Lower leg skin (tissue), 4 donors: ENCODE measurements at regions not wholly inside any gene's neighbourhood (a gene's known extent, or its start where the extent isn't known, plus 50 kb on each side); places are given as distances from the start of the nearest gene placed in this dataset.

ENCODE experiments used
- DNase-seq, 2 donors: peaks; one replicate each; pipeline ENCODE4 v3.0.0-alpha.2; 2019; ENCODE audit warnings: low spot score in 2 of 2
- H3K4me3 ChIP-seq: fragments of 200-600 bp; sonication (generic); 2 replicates; pipeline ENCODE4 v1.5.1; 2017; ENCODE audit warnings: mild to moderate bottlenecking, low read depth; ENCODE audit not compliant: poor library complexity, severe bottlenecking
- POLR2A ChIP-seq, 2 donors: fragments of 450-650 bp; IDR thresholded peaks; one replicate each; pipeline ENCODE4 v1.6.1; 2016 to 2017; ENCODE audit warnings: antibody characterized with exemption in 2 of 2, mild to moderate bottlenecking in 1 of 2, moderate library complexity in 1 of 2
- WGBS, 2 donors: methylation state at CpG; one replicate each; pipeline ENCODE4 v1.1.5; 2018; 5-methylcytosine and 5-hydroxymethylcytosine counted together
- intact Hi-C: fragments of 100-400 bp; cut with DNase I; formaldehyde crosslinking; loops from one replicate; pipeline ENCODE4 v1.15.0; 2023; ENCODE audit warnings: low total_unique reads
- TF ChIP-seq, protein P1 (sequence below), 3 donors: fragments of 450-650 bp; IDR thresholded peaks; one replicate each; pipeline ENCODE4 v1.5.1; 2016; ENCODE audit warnings: antibody characterized with exemption in 3 of 3, mild to moderate bottlenecking in 3 of 3, moderate library complexity in 2 of 3

DNA sequence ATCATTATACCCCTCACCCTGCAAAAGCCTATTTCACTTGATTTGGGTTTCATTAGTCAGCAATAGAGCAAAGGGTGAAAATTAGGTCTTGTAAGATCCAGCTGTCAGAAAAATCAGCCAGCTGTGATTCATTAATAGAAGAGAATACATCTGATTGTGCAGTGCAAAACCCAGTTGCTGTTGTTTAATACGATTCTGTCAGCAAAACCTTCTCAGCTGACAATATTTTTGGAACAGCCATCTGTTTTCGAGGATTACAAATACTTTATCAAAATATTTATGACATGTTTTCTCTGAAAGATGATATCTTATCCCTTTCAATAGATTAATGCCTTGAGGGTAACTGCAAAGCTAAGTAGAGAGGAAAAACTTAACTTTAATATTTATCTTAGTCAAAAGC lies 1354.0 kb upstream of the RAG2 start:
- DNase-seq, result no peak
- WGBS, 2 donors, result 12 to 20% methylated on average over 2 of the region's 2 CpGs
- intact Hi-C loops, result no loop called here

DNA sequence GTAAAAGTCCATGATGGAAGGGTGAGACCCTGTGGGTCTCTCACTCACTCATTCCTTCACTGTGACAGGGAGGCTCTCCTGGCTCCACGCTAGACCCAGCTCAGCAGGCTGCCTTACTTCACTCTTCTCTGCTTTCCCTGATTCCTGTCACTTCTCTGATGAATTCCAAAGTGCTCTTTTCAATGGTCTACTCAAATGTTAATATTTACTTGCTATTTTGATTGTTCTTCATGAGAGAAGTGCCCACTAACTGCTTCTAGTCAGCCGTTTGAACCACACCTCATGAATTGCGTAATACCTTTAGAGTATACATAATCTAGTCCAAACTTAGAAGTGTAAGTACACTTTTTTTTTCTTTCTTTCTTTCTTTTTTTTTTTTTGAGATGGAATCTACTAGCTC lies 1350.2 kb upstream of the RAG2 start:
- 70 to 79% methylated on average over 3 of the region's 3 CpGs for WGBS, 2 donors
- no peak overlapping the region for H3K4me3 ChIP-seq
- intact Hi-C loops, result no loop called here
- no peak for TF ChIP-seq POLR2A (IDR thresholded peaks at IDR 0.05)
- TF ChIP-seq, protein P1, sequence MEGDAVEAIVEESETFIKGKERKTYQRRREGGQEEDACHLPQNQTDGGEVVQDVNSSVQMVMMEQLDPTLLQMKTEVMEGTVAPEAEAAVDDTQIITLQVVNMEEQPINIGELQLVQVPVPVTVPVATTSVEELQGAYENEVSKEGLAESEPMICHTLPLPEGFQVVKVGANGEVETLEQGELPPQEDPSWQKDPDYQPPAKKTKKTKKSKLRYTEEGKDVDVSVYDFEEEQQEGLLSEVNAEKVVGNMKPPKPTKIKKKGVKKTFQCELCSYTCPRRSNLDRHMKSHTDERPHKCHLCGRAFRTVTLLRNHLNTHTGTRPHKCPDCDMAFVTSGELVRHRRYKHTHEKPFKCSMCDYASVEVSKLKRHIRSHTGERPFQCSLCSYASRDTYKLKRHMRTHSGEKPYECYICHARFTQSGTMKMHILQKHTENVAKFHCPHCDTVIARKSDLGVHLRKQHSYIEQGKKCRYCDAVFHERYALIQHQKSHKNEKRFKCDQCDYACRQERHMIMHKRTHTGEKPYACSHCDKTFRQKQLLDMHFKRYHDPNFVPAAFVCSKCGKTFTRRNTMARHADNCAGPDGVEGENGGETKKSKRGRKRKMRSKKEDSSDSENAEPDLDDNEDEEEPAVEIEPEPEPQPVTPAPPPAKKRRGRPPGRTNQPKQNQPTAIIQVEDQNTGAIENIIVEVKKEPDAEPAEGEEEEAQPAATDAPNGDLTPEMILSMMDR (IDR thresholded peaks at IDR 0.05), result no peak
- DNase-seq, result no peak

More for the DNA sequence above, 1354.0 kb upstream of the RAG2 start:
- H3K4me3 ChIP-seq, result no peak overlapping the region
- TF ChIP-seq POLR2A (IDR thresholded peaks at IDR 0.05), result no peak
- TF ChIP-seq, protein P1 (IDR thresholded peaks at IDR 0.05), result no peak

DNA sequence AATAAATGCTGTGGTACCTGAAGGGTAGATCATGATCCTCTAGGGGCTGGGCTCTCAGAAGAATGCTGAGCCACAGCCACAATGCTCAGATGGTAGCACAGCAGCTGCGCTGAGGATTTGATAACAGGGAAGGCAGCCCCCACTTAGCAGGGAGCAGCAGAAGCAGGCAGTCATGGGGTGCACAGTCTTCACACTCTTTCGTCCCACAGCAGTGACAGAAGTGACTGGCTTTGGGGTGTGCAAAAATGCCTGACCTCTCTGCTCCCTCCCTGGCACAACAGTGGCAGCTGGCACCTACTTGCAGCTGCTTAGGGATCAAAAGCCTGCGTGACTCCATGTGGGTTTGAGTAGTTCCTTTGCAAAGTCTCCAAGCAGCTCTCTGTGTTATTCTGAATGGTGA lies 1349.8 kb upstream of the RAG2 start:
- intact Hi-C loops, result no loop called here
- H3K4me3 ChIP-seq, result no peak overlapping the region
- WGBS, 2 donors, result 82% methylated on average over 2 to 3 of the region's 3 CpGs
- TF ChIP-seq, protein P1 (IDR thresholded peaks at IDR 0.05), result no peak
- TF ChIP-seq POLR2A (IDR thresholded peaks at IDR 0.05), result no peak
- DNase-seq, result no peak

DNA sequence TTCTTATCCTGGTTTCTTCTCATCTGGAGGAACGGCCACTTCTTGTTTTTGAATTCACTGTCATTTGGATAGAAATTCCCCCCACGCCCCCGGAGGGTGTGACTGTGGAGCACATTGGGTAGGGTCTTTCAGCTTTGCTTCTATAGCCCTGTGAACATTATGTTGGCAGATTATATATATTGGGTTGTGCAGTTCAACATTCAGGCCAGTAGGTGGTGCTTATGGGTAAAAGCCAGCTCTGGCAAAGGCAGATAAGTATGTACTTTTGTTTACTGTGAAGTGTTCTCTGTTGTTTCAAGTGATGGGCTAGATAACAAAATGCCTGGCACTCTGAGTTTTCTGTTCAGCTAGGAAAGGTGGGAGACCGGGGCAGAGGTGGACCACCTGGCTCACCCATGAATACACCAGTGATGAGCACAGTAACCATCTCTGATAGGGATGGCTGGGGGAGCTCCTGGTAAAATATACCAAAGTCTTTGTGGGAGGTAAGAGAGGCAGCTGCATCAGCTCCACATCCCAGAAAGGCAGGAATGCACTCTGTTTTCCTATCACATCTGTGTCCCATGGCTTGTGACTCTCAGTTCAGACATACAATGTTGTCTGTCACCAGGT lies 1348.2 kb upstream of the RAG2 start:
- intact Hi-C loops, result no loop called here
- no peak for DNase-seq
- TF ChIP-seq, protein P1 (IDR thresholded peaks at IDR 0.05), result no peak
- no peak for TF ChIP-seq POLR2A (IDR thresholded peaks at IDR 0.05)
- no peak overlapping the region for H3K4me3 ChIP-seq
- 69 to 76% methylated on average over 4 of the region's 4 CpGs for WGBS, 2 donors

DNA sequence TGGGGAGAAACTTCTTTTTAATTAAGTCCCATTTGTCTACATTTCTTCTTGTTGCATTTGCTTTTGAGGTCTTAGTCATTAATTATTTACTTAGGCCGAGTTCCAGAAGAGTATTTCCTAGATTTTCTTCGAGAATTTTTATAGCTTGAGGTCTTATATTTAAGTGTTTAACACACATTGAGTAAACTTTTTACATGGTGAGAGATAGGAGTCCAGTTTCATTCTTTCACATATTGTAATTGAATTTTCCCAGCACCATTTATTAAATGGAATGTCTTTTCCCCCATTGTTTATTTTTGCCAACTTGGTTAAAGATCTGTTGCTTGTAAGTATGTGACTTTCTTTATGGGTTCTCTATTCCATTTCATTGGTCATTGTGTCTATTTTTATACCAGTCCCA lies 1344.0 kb upstream of the RAG2 start:
- H3K4me3 ChIP-seq, result no peak overlapping the region
- TF ChIP-seq, protein P1 (IDR thresholded peaks at IDR 0.05), result no peak
- no peak for TF ChIP-seq POLR2A (IDR thresholded peaks at IDR 0.05)

DNA sequence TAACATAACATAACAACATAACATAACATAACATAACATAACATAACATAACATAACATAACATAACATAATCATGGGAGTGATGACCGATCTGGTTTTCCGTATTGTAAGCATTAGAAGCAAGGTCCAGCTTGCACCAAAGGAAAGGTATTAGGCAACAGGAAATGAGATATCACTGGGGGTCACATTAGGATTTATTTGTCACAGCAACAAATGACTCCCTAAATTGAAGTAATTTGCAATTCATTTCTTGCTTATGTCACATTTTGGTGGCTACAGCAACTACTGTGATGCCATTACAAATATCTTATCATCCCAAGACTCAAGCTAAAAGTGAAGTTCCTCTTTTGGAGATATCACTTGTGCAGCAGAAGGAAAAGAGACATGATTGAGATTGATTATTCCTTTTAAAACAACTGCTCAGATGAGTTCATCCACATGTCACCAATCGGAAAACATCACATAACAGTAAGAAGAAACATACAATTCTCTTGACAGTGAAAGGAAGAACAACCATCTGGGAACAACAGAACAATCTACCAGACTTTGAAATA lies 1331.1 kb upstream of the RAG2 start:
- DNase-seq, result no peak
- TF ChIP-seq POLR2A (IDR thresholded peaks at IDR 0.05), result no peak
- TF ChIP-seq, protein P1 (IDR thresholded peaks at IDR 0.05), result no peak
- 86 to 88% methylated on average over 3 of the region's 3 CpGs for WGBS, 2 donors
- H3K4me3 ChIP-seq, result no peak overlapping the region
- intact Hi-C loops, result no loop called here

More for the DNA sequence above, 1344.0 kb upstream of the RAG2 start:
- WGBS, 2 donors, result 61 to 72% methylated on average over 2 of the region's 2 CpGs
- no peak for DNase-seq
- intact Hi-C loops, result no loop called here
